CD4-positive, CD25-positive, alpha-beta regulatory T cell (primary cell): ENCODE measurements at regions not wholly inside any gene's neighbourhood (a gene's known extent, or its start where the extent isn't known, plus 50 kb on each side); places are given as distances from the start of the nearest gene placed in this dataset.

Experiments used
- ATAC-seq, 2 donors: fragments of 150-1000 bp; cut with Tn5 transposase; one replicate each; pipeline ENCODE4 v1.10.0; 2021; ENCODE audit warnings: low read depth in 2 of 2, moderate number of reproducible peaks in 2 of 2, moderate library complexity in 1 of 2
- DNase-seq, 3 donors: peaks; one replicate each; pipeline versions ENCODE4 v3.0.0 to v3.0.0-alpha.2; 2012 to 2022; ENCODE audit warnings: mixed read lengths in 1 of 3
- H3K27ac ChIP-seq: one replicate; pipeline ENCODE4 v1.7.0; 2013; ENCODE audit warnings: mild to moderate bottlenecking, low read length; ENCODE audit not compliant: insufficient read depth, poor library complexity, severe bottlenecking
- H3K27me3 ChIP-seq: one replicate; pipeline ENCODE4 v1.7.0; 2013; ENCODE audit warnings: low read length; ENCODE audit not compliant: control insufficient read depth, insufficient read depth
- H3K36me3 ChIP-seq: one replicate; pipeline ENCODE4 v1.7.0; 2013; ENCODE audit warnings: mild to moderate bottlenecking, low read length, moderate library complexity; ENCODE audit not compliant: control insufficient read depth, insufficient read depth
- H3K4me1 ChIP-seq: 2 replicates; pipeline ENCODE4 v1.7.0; 2013; ENCODE audit warnings: mild to moderate bottlenecking, low read length; ENCODE audit not compliant: insufficient read depth, control insufficient read depth, poor library complexity, severe bottlenecking
- H3K4me3 ChIP-seq: one replicate; pipeline ENCODE4 v1.7.0; 2013; ENCODE audit warnings: low read depth, mild to moderate bottlenecking, low read length, moderate library complexity
- H3K9me3 ChIP-seq, 2 experiments: 1 replicate in 1 of 2; 2 replicates in 1 of 2; pipeline ENCODE4 v1.7.0; 2013; ENCODE audit warnings: low read length in 2 of 2, mild to moderate bottlenecking in 1 of 2, moderate library complexity in 1 of 2; ENCODE audit not compliant: control insufficient read depth in 2 of 2
- H3K27ac Mint-ChIP-seq, 3 donors: one replicate each; pipeline ENCODE4 v1.8.0; 2020 to 2022; ENCODE audit warnings: mild to moderate bottlenecking in 3 of 3, mixed read lengths in 3 of 3, moderate library complexity in 2 of 3
- H3K27me3 Mint-ChIP-seq: one replicate; pipeline ENCODE4 v1.8.0; 2022; ENCODE audit warnings: mild to moderate bottlenecking, mixed read lengths
- H3K36me3 Mint-ChIP-seq: one replicate; pipeline ENCODE4 v1.8.0; 2020; ENCODE audit warnings: mixed read lengths
- H3K4me1 Mint-ChIP-seq, 4 donors: one replicate each; pipeline ENCODE4 v1.8.0; 2020 to 2022; ENCODE audit warnings: mixed read lengths in 4 of 4, mild to moderate bottlenecking in 1 of 4
- H3K4me3 Mint-ChIP-seq, 4 donors: one replicate each; pipeline ENCODE4 v1.8.0; 2020 to 2022; ENCODE audit warnings: mild to moderate bottlenecking in 4 of 4, mixed read lengths in 4 of 4, moderate library complexity in 3 of 4
- H3K9me3 Mint-ChIP-seq, 7 donors: one replicate each; pipeline ENCODE4 v1.8.0; 2020 to 2022; ENCODE audit warnings: mixed read lengths in 7 of 7, mild to moderate bottlenecking in 3 of 7, moderate library complexity in 2 of 7

- H3K36me3 ChIP-seq: no peaks in the 10 kb centered on the region
- DNase-seq: peak in 1 of 3 donors; percentile 50
- H3K36me3 Mint-ChIP-seq: no peaks in the 10 kb centered on the region
- peaks cover 62% of the 10 kb centered on the region for H3K4me1 ChIP-seq
- peak overlapping the region; percentile 18 to 84 (median 78) for H3K4me3 Mint-ChIP-seq
- peak overlapping the region; percentile 98 to 100 (median 100) for H3K27ac Mint-ChIP-seq
- peaks cover 0 to 5% (median 2%) of the 10 kb centered on the region in 7 donors for H3K9me3 Mint-ChIP-seq
- H3K27me3 ChIP-seq: no peaks in the 10 kb centered on the region
- H3K9me3 ChIP-seq: no peaks in the 10 kb centered on the region
- H3K4me3 ChIP-seq: peak overlapping the region; percentile 70
- peaks cover 46 to 86% (median 69%) of the 10 kb centered on the region in 4 donors for H3K4me1 Mint-ChIP-seq
- ATAC-seq: no peak
- H3K27me3 Mint-ChIP-seq: no peaks in the 10 kb centered on the region
- peak overlapping the region; percentile 87 for H3K27ac ChIP-seq
Measured at GRCh38 chr13:40205771-40206240, 460.6 kb downstream of the FOXO1 start.

GRCh38 chr13:40206241-40207000 is 460.0 kb downstream of the FOXO1 start:
- DNase-seq: peak; percentile 11 to 93 (median 76)
- Mint-ChIP-seq H3K4me1 (peaks cover 46 to 88% (median 71%) of the 10 kb centered on the region in 4 donors), H3K27me3 (no peaks in the 10 kb centered on the region), H3K9me3 (peaks cover 0 to 5% (median 2%) of the 10 kb centered on the region in 7 donors), H3K36me3 (no peaks in the 10 kb centered on the region), H3K27ac (peak overlapping the region; percentile 98 to 100 (median 100)), H3K4me3 (peak overlapping the region; percentile 79 to 86 (median 82))
- H3K4me3 ChIP-seq: peak overlapping the region; percentile 70
- peak; percentile 88 to 91 for ATAC-seq
- H3K4me1 ChIP-seq: peaks cover 62% of the 10 kb centered on the region
- no peaks in the 10 kb centered on the region for H3K36me3 ChIP-seq
- H3K27me3 ChIP-seq: no peaks in the 10 kb centered on the region
- no peaks in the 10 kb centered on the region for H3K9me3 ChIP-seq
- peak overlapping the region; percentile 87 for H3K27ac ChIP-seq

- H3K4me1 ChIP-seq: peaks cover 62% of the 10 kb centered on the region
- H3K9me3 Mint-ChIP-seq: peaks cover 0 to 11% (median 3%) of the 10 kb centered on the region in 7 donors
- H3K27me3 ChIP-seq: no peaks in the 10 kb centered on the region
- peak overlapping the region; percentile 98 to 100 (median 100) for H3K27ac Mint-ChIP-seq
- peak overlapping the region; percentile 87 for H3K27ac ChIP-seq
- DNase-seq (no peak), ATAC-seq (peak; percentile 16 to 19)
- no peaks in the 10 kb centered on the region for H3K36me3 Mint-ChIP-seq
- peak overlapping the region; percentile 79 to 86 (median 82) for H3K4me3 Mint-ChIP-seq
- no peaks in the 10 kb centered on the region for H3K36me3 ChIP-seq
- peak overlapping the region; percentile 70 for H3K4me3 ChIP-seq
- H3K4me1 Mint-ChIP-seq: peaks cover 50 to 92% (median 76%) of the 10 kb centered on the region in 4 donors
- no peaks in the 10 kb centered on the region for H3K9me3 ChIP-seq
- no peaks in the 10 kb centered on the region for H3K27me3 Mint-ChIP-seq
Measured at GRCh38 chr13:40207001-40207478, 459.4 kb downstream of the FOXO1 start.

- no peaks in the 10 kb centered on the region for H3K9me3 ChIP-seq
- no peaks in the 10 kb centered on the region for H3K27me3 Mint-ChIP-seq
- peak overlapping the region; percentile 59 for H3K27ac ChIP-seq
- DNase-seq (peak in 2 of 3 donors; percentile 41 to 83), ATAC-seq (no peak)
- no peaks in the 10 kb centered on the region for H3K27me3 ChIP-seq
- H3K4me1 Mint-ChIP-seq: peaks cover 51 to 90% (median 71%) of the 10 kb centered on the region in 4 donors
- peak overlapping the region; percentile 96 to 100 (median 98) for H3K27ac Mint-ChIP-seq
- peaks cover 61% of the 10 kb centered on the region for H3K4me1 ChIP-seq
- peak overlapping the region in 3 of 4 donors; percentile 39 to 75 (median 72) for H3K4me3 Mint-ChIP-seq
- no peak overlapping the region for H3K4me3 ChIP-seq
- peaks cover 10% of the 10 kb centered on the region for H3K36me3 Mint-ChIP-seq
- H3K9me3 Mint-ChIP-seq: peaks cover 0 to 15% (median 4%) of the 10 kb centered on the region in 7 donors
- no peaks in the 10 kb centered on the region for H3K36me3 ChIP-seq
Measured at GRCh38 chr13:40208517-40208916, 457.9 kb downstream of the FOXO1 start.

- Mint-ChIP-seq H3K36me3 (peaks cover 14% of the 10 kb centered on the region), H3K27ac (peak overlapping the region; percentile 66 to 90 (median 88)), H3K4me1 (peaks cover 48 to 78% (median 58%) of the 10 kb centered on the region in 4 donors), H3K9me3 (peaks cover 0 to 20% (median 4%) of the 10 kb centered on the region in 7 donors), H3K4me3 (peak overlapping the region in 2 of 4 donors; percentile 17 to 26), H3K27me3 (no peaks in the 10 kb centered on the region)
- DNase-seq (no peak), ATAC-seq (no peak)
- Histone ChIP-seq H3K27me3 (no peaks in the 10 kb centered on the region), H3K27ac (no peak overlapping the region), H3K4me3 (no peak overlapping the region), H3K9me3 (no peaks in the 10 kb centered on the region), H3K4me1 (peaks cover 36% of the 10 kb centered on the region), H3K36me3 (no peaks in the 10 kb centered on the region)
Measured at GRCh38 chr13:40210865-40211585, 455.4 kb downstream of the FOXO1 start.

GRCh38 chr13:40211586-40211968 is 454.9 kb downstream of the FOXO1 start:
- H3K9me3 ChIP-seq: no peaks in the 10 kb centered on the region
- H3K4me3 ChIP-seq: no peak overlapping the region
- H3K9me3 Mint-ChIP-seq: peaks cover 0 to 19% (median 4%) of the 10 kb centered on the region in 7 donors
- peak overlapping the region; percentile 66 to 90 (median 88) for H3K27ac Mint-ChIP-seq
- peaks cover 31% of the 10 kb centered on the region for H3K4me1 ChIP-seq
- H3K4me1 Mint-ChIP-seq: peaks cover 43 to 78% (median 54%) of the 10 kb centered on the region in 4 donors
- peaks cover 14% of the 10 kb centered on the region for H3K36me3 Mint-ChIP-seq
- ATAC-seq (no peak), DNase-seq (no peak)
- H3K27me3 Mint-ChIP-seq: no peaks in the 10 kb centered on the region
- H3K4me3 Mint-ChIP-seq: peak overlapping the region in 2 of 4 donors; percentile 17 to 51
- H3K27me3 ChIP-seq: no peaks in the 10 kb centered on the region
- no peaks in the 10 kb centered on the region for H3K36me3 ChIP-seq
- no peak overlapping the region for H3K27ac ChIP-seq

GRCh38 chr13:40213779-40214178 is 452.7 kb downstream of the FOXO1 start:
- no peaks in the 10 kb centered on the region for H3K9me3 ChIP-seq
- no peak overlapping the region for H3K27ac ChIP-seq
- DNase-seq: no peak
- Mint-ChIP-seq H3K4me1 (peaks cover 32 to 76% (median 48%) of the 10 kb centered on the region in 4 donors), H3K9me3 (peaks cover 0 to 14% (median 4%) of the 10 kb centered on the region in 7 donors), H3K27me3 (no peaks in the 10 kb centered on the region), H3K27ac (peak overlapping the region; percentile 61 to 68 (median 66)), H3K4me3 (peak overlapping the region in 1 of 4 donors; percentile 26), H3K36me3 (peaks cover 14% of the 10 kb centered on the region)
- H3K36me3 ChIP-seq: no peaks in the 10 kb centered on the region
- H3K4me1 ChIP-seq: peaks cover 14% of the 10 kb centered on the region
- no peak for ATAC-seq
- H3K4me3 ChIP-seq: no peak overlapping the region
- no peaks in the 10 kb centered on the region for H3K27me3 ChIP-seq
